ENCODE measurements at regions not wholly inside any gene's neighbourhood (a gene's known extent, or its start where the extent isn't known, plus 50 kb on each side); places are given as distances from the start of the nearest gene placed in this dataset.

DNA sequence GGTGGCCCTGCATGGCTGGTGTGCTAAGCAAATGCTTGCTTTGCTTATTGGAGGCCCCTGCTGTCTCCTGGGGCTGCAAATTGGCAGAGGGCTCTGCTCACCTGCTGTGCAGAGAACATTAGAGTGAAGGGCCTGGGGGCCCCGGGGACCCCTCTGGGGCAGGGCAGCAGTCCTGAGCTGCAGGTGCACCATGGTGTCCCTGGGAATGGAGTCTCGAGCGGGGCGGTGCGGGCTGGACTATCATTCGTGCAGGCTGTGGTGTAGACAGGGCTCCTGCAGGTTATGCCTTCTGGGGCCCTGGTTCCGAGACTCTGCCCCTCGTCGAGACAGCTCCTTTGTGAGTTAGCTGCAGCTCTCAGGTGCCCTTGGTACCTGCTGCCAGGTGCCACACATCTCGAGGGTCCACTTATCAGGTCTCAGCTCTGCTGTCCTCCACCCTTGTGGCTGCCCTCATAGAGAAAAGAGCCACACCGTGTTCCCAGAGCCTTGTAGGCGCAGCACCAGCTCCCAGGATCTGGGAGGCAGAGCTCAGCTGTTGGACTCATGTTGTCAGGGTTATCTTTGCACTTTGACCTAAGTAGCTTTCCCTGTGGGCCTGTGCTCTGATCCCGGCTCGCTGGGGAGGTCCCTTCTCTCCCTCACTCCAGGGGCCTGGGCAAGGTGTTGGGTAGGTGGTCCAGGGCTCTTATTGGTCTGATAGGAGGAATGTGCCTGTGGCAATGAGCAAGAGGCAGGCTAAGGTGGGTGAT is 58.0 kb upstream of the ZNF536 start:
- peak; percentile 60 for DNase-seq

DNA sequence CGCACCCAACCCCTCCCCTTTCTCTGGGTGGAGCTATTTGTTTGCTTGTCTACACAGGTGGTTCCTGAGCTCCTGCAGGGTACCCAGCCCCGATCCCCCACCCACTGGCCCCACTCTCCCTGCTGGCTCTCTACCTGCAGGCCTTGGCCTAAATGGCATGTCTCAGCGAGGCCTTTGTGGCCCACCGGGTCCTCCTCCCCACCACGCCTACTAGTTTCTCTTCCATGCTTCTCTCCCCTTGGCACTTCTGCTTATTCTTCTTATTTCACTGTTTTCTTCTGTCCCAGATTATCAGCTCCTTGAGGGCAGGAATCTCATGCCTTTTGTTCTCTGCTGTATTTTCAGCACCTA is 57.4 kb upstream of the ZNF536 start:
- DNase-seq, result no peak

DNA sequence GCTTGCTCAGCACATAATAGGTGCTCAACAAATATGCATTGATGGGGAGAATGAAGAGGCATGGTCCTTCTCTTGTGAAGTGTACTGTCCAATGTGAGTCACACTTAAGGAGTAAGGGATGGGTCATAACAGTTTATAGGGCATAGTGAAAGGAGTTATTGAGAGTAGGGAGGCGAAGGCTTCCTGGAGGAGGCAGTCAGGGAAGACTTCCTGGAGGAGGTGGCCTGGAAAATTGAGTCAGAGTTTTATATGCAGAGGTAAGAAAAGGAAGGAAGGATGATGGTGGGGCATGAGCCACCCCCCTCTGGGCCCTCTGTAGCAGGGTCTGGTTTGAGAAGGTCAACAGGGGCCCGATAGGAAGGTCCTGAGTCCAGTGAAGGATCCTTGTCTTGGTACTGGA is 57.0 kb upstream of the ZNF536 start:
- no peak for DNase-seq

DNA sequence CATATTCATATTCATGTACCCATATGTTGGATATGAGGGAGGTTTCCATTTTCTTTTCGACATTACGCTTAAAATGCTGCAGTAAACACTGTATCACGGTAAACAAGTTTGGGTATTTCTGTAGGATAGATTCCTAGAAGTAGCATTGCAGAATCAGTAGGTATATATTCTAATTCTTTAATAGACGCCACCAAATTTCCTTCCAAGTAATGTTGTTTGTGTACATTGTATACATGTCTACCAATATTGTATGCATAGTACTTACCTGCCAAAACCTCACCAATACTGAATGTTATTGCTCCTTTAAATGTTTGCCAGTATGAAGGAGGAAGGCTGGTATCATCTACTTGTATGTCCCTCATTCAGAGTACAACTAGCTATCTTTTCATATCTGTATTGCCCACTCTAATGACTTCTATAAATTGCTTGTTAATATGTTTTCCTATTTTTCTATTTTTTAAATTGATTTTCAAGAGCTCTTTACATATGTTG is 56.1 kb upstream of the ZNF536 start:
- DNase-seq, result no peak

DNA sequence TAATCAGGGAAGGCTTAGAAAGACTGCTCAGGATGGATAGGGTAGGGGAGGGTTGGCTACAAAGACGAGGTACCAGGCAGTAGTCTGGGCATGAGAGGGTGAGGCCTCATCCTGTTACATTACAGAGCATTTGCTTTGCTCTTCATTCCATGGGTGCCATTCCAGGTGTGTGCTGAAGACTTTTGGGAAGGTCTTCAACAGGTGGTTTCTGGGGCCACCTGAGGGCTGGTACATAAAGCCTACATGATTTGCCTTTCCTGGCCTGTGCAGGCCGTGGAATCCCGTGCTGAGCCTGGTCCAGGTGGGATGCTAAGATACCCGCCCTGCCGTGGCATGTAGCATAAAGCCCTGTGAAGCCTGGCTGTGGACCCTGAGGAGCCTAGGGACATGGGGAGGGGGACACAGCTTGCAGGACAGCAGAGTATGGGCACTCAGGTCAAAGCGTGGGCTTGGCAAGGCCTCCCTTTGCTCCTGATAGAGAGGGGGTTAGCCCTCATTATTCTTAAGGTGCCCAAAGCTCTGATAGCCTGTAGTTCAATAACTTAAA is 55.6 kb upstream of the ZNF536 start:
- DNase-seq, result no peak

DNA sequence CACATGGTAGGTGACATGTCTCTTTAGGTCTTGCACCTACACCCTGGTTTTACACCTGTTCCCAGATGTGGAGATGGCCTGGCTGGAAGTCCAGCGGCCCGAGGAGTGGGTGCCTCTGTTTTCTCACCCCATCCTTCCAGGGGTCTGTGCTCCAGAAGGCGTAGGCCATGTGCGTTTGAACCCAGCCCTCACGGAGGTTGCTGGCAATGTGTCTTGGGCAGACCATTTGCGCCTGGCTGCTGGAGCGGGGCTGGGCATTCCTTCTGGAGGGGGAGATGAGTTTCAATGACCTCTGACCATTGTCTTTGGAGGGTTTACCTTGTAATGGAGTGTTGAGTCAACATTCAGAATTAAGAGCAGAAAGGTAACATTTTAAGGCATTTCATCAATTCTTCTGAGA is 54.8 kb upstream of the ZNF536 start:
- no peak for DNase-seq

DNA sequence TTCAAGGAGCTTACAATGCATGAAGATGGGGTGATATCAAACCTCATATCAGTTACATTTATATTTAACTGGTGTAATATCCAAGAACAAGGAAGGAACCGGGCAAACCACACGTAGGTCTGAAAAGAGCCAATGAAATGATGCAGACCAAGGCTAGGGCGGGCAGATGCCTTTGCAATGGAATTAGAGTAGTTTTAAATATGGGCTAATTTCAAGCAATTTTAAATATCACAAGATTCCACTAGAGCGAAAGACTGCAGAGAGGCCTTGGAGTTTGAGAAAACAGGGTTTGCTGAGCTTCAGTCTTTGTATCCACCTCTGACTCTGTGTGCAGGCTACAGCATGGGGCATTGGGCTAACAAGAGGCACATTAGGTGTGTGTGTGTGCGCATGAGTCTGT is 53.9 kb upstream of the ZNF536 start:
- DNase-seq, result no peak

DNA sequence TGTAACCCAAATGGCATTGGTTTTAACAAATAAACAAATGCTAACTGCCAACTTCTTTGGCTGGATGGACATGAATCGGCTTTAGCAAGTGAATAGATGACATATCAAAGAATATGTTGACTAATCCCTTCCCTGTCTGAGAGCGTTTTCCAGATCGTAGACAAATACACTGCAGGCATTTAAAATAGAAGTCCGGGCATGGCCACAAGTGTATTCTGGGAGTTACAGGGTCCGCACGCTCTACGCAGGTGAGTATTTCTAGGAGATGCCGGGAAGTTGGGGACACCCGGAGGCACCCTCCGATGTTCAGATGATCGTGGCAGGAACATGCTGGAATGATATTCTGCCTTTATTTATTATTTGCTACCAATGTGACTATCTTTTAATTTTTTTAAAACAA is 53.2 kb upstream of the ZNF536 start:
- no peak for DNase-seq

DNA sequence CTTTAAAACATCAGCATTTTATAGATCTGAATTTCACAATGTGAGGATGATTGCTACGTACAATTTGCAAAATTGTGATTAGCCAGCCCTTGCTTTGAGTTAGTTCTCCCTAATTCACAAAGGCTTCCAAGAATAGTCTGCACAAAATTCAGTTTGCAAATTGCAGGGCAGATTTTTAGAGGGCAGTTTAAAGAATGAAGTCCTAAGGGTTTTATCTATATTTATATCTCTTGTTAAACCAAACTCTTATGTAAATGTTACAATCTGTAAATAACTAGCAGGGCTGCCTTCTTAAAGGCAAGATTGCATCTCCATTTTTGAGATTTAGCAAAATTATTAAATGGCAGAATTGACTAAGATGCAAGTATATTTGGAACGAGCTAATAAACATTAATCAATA is 52.8 kb upstream of the ZNF536 start:
- no peak for DNase-seq

DNA sequence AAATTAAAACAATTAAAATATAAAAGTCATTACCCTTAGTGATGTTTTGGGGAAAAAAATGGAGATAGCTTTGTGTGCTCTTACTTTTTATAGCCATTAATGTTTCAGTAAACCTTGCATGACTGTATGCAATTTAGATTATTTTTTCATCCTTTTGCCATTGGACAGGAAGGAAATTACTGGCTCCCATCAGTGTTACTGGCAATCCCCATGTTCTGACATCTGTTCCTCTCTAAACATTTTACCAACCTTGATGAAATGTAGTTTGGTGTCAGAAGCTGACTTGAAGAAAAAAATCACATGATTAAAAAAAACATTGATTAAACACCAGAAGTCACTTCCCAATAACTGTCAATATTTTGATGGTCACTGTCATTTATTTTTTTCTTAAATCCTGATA is 52.3 kb upstream of the ZNF536 start:
- DNase-seq, result no peak

DNA sequence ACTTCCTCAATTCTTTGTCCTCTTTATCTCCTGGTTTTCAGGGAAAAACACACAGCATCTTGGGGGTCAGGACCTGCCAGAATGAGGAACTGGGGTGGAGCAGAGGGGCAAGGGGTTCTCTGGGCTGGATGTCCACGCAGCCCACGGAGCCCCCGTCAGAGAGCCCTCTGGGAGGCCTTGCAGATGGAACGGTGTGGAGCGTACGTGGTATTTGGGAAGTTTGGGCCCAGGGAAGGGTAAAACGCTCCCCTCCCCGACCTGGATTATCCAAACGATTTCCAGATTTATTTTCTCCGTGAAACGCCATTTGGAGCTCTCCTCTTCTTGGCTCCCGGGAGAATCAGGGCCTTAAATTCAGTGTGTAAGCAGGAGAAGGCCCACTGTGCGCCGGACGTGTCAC is 51.7 kb upstream of the ZNF536 start:
- no peak for DNase-seq

DNA sequence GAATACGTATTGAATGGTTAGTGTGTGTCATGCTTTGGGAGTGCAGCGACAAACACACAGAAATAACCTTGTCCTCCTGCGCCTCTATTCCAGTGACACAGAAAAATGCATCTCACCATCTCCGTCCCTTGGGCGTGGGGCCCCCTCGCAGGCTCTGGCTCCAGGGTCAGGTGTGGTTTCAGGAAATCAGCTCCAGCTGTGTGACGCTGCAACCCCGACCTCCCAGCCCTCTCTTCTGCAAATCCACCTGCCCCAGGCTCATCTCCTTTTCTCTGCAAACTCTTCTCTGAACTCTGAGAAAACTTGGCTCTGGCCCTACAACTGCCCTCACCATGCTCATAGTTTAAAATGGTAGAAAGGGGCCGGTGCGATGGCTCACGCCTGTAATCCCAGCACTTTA is 51.3 kb upstream of the ZNF536 start:
- no peak for DNase-seq

Data from DMS79 (cell line).